Vagina (tissue), 2 donors: ENCODE measurements at regions not wholly inside any gene's neighbourhood (a gene's known extent, or its start where the extent isn't known, plus 50 kb on each side); places are given as distances from the start of the nearest gene placed in this dataset.

Experiments used
- CTCF ChIP-seq, 3 experiments: fragments of 450-650 bp in 2 of 3; fragments of 200-600 bp in 1 of 3; sonication (generic) in 1 of 3; IDR thresholded peaks; one replicate each; pipeline ENCODE4 v1.5.1; 2017 to 2019; ENCODE audit warnings: antibody characterized with exemption in 3 of 3, mild to moderate bottlenecking in 2 of 3, moderate library complexity in 2 of 3
- POLR2A ChIP-seq, 2 donors: fragments of 450-650 bp; IDR thresholded peaks; one replicate each; pipeline ENCODE4 v1.6.1; 2017; ENCODE audit warnings: antibody characterized with exemption in 2 of 2, mild to moderate bottlenecking in 2 of 2, moderate library complexity in 2 of 2
- POLR2AphosphoS5 ChIP-seq, 2 donors: sonication (generic); formaldehyde crosslinking; IDR thresholded peaks; one replicate each; pipeline ENCODE4 v1.9.0; 2017; ENCODE audit warnings: antibody characterized with exemption in 2 of 2, mild to moderate bottlenecking in 2 of 2, low read depth in 1 of 2; ENCODE audit not compliant: insufficient read depth in 1 of 2

- TF ChIP-seq POLR2A (IDR thresholded peaks at IDR 0.05) (no peak), CTCF (IDR thresholded peaks at IDR 0.05) (no peak), POLR2AphosphoS5 (IDR thresholded peaks at IDR 0.05; ENCODE audit: insufficient read depth in 1 of 2, low read depth in 1 of 2) (no peak)
Measured at GRCh38 chr5:125452991-125453390, 706.6 kb upstream of the ZNF608 start.
